ENCODE measurements at regions not wholly inside any gene's neighbourhood (a gene's known extent, or its start where the extent isn't known, plus 50 kb on each side); places are given as distances from the start of the nearest gene placed in this dataset.

DNA sequence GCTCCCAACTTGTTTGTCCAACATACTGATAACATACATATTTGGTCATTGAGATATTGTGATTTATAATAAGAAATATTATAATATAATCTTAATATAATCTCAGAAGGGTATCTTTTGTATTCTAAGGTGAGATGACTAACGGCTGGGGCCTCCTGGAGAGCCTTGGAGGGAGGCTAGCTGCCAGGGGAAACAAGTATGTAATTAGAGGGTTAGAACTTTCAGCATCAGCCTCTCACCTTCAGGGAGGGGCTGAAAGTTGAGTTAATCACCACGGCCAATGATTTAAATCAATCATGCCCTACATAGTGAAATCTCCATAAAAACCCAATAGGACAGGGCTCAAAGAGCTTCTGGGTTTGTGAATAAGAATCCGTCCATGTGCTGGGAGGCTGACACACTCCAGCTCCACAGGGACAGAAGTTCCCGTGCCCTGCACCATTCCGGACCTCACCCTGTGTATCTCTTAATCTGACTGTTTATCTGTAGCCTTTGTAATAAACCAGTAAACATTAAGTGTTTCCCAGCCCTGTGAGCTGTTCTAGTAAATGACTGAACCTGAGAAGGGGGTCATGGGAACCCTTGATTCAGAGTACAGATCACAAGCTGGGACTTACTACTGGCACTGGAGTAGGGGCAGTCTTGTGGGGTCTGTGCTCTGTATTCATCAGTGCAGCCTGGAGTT, 86.3 kb upstream of the STEAP1B start:
- DNase-seq: no peak

DNA sequence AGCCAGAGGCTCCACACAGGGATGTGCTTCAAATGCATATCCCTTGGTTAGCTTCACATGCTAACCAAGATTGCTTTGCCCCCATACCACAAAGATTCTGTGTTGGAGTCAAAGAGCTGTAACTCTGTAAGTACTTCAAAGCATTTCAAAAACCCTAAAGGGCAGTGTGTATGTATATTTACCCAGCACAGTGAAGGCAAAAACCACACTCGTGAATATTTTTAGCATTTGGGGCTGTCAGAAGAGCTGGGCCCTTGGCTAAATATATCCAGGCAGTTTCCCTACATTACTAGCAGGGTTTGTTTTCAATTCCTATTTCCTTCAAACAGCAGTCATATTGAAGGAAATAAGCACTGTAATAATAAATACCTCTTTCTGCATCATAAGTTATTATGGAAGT, 84.2 kb upstream of the STEAP1B start:
- no peak for DNase-seq

- no peak for DNase-seq
These were observed 83.1 kb upstream of the STEAP1B start for GRCh38 chr7:22582863-22583622.

GRCh38 chr7:22581099-22581498, 81.1 kb upstream of the STEAP1B start:
- DNase-seq: no peak

GRCh38 chr7:22579961-22580360, 80.0 kb upstream of the STEAP1B start:
- DNase-seq: no peak

DNA sequence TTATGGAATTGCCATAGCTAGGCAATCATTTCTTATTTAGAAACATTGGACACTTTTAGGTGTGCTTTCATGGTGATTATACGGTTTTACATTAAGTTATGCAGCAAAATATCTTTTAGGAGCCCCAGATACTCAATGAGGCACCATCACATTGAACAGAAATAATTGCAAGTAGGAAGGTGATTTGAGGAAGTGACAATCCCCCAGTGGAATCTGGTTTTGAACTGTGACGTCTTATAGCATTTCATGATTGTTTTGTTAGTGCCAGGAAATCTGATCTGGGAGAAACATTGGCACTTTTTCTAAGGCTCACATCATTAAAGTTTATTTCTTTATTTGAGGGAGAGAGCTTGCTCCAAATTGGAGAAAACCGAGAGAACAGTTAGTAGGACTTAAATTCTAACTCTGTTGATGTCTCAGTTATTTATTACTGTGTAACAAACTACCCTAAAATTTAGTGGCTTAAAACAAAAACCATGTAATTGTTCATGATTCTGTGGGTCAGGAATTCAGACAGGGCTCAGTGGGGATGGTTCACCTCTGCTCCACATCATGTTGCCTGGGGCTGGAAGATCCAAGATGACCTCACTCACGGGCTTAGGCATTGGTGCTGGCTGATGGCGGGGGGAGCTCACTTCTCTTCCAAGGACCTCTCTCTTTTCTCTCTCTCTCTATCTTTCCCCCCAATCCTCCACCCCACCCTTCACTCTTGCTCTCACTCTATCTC, 78.2 kb upstream of the STEAP1B start:
- no peak for DNase-seq

GRCh38 chr7:22577470-22578001, 77.5 kb upstream of the STEAP1B start:
- no peak for DNase-seq

GRCh38 chr7:22576612-22577469, 76.9 kb upstream of the STEAP1B start:
- no peak for DNase-seq

- DNase-seq: no peak
These were observed 74.9 kb upstream of the STEAP1B start for GRCh38 chr7:22574754-22575520.

DNA sequence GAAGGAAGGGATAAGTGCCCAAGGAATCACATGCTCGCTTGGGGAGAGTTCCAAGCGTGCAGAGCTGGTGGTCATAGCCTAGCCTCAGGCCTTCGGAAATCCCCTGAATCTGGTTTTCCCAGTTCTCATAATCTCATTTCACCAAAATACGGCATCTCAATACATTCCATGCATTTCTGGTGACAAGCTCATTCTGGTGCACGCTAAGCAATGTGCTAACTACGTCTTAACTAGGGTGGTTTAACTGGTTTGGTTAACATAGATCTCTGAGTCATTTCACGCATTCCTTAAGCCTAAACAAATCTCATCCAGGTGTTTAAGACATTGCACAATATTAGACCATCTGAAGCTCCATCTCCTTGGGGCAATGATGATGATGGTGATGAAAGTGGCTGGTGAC, 72.9 kb upstream of the STEAP1B start:
- no peak for DNase-seq

DNA sequence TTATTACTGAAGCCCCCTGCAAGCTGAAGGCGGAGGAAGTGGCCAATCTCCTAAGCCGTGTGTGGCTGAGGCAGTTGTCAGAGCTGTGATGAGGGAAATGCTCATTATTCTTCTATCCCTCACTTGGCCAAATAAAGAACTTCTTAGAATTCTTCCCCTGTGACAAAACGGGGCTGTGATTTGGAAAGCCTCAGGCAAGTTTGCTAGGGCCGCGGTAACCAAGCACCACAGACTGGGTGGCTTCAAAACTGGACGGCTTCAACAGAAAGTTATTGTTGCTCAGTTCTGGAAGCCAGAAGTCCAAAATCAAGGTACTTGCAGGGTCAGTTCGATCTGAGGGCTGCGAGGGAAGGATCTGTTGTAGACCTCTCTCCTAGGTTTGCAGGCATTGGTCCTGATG, 72.3 kb upstream of the STEAP1B start:
- no peak for DNase-seq

DNA sequence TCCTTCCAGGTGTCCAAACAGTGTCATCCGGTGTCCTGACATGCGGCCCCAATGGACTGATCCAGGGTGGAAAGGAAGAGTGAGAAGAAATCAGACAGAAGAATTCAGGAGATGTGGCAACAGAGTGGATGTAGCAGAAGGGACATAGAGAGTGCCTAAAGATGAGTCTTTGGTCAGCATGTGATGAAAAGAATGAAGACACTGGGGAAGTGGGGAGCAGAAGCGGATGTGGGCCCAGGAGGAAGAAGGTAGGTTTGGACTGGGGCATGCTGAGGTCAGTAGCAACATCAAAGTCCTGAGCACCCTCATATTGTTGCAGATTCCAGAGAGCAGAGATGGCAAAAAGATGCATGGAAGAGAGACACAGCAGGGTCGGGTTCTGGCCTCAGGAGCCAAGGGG, 71.8 kb upstream of the STEAP1B start:
- no peak for DNase-seq

GRCh38 chr7:22569586-22570321, 69.8 kb upstream of the STEAP1B start:
- DNase-seq: peak; percentile 21 to 72

GRCh38 chr7:22566592-22566991, 66.6 kb upstream of the STEAP1B start:
- DNase-seq: no peak

GRCh38 chr7:22566176-22566575, 66.2 kb upstream of the STEAP1B start:
- DNase-seq: no peak

DNA sequence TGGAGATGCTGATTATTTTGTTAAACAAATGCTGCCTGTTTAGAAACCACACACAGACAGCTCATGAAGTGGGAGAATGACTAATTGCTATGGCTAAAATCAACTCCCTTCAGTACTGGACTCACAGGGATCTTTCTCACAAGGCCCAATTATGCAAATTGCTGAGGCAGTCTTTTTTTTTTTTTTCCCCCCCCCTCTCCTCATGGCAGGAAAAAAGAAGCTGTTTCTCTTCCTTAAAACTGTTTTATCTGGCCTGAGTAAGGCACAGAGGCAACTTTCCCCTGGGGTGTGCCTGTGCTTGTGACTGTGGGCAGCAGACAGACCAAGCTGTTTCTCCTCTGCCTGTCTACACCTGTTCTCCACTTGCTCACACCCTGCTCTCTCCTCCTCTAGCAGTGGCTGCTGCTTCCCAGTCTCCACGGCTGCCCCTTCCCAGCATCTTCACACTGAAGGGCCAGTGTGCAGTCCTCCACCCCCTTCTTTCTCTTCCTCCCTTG, 65.4 kb upstream of the STEAP1B start:
- peak in 1 of 2 donors; percentile 43 for DNase-seq

GRCh38 chr7:22564511-22565045, 64.6 kb upstream of the STEAP1B start:
- no peak for DNase-seq

DNA sequence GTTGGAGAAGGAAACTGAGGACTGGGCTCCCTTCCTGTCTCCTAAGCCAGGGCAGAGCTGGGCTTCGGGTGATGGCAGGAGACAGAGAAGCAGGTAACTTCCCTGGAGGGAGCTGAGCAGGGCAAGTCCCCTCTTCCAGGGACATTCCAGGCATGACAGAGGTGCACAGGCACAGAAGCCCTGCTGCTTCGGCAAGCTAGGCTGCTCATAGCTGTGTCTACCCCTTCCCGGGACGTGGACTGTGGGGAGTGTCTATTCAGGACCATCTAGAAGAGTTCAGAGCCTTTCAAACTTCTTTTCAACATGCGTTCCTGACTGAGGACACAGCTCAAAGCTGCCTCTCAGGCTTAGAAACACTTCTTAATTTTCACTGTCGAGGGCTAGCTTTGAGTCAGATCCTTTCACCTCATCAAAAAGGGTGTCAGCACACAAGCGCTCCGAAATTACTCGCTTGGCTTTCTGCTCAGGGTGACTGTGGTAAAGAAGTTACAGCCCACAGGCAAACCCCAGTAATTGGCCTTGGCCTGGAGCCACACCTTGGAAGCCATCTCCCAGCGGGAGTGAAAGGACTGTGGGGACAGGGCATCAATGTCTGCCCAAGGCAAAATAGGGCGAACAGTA, 63.7 kb upstream of the STEAP1B start:
- peak in 1 of 2 donors; percentile 6 for DNase-seq

GRCh38 chr7:22563032-22563501, 63.1 kb upstream of the STEAP1B start:
- DNase-seq: no peak
